Fibroblast of skin of scalp (primary cell): ENCODE measurements at regions not wholly inside any gene's neighbourhood (a gene's known extent, or its start where the extent isn't known, plus 50 kb on each side); places are given as distances from the start of the nearest gene placed in this dataset.
"Not testable (repeated sequence)": the region's sequence is repeated elsewhere in the genome, so short reads cannot be mapped to it uniquely, and the experiment has no call there.

ENCODE experiments used
- DNase-seq: peaks from one replicate; pipeline ENCODE4 v3.0.0-alpha.2; 2013

DNA sequence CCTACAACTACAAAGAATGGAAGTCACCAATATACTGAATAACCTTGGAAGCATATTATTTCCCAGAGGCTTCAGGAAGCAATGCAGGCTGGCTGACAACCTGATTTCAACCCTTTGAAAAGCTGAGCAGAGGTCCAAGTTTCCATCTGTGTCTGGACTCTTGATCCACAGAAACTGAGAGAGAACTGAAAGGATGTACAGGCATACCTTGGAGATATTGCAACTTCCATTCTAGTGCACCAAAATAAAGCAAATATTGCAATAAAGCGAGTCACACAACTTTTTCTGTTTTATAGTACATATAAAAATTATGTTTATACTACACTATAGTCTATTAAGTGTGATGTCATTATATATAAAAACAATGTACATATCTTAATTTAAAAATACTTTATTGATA, 85.3 kb downstream of the TYW3 start:
- no peak for DNase-seq

GRCh38 chr1:74818661-74819456, 85.9 kb downstream of the TYW3 start:
- peak; percentile 67 for DNase-seq

DNA sequence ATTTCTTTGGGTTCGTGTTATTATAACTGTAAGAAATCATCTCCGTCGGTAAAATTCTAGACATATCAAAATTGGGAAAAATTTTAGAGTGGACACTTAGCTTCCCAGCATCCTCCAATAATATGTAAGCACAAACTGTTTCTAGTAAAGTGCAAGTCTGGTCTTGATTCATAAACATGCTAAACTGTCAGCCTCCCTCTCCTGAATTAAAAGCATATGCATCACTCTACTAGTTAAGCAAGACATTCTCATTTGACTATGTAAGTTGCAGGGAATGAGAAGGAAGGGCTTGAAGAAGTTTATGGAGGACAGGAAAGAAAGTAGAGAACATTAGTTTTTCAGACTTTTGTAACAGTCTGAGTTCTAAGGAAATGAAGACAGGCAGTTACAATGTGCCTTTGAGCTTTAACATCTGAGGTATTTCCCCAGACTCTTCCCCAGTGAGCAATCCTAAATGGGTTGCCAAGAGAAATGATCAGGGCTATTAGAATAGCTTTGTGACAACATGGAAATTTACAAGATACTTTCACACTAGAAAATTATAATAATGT, 90.0 kb downstream of the TYW3 start:
- DNase-seq = peak; percentile 49

DNA sequence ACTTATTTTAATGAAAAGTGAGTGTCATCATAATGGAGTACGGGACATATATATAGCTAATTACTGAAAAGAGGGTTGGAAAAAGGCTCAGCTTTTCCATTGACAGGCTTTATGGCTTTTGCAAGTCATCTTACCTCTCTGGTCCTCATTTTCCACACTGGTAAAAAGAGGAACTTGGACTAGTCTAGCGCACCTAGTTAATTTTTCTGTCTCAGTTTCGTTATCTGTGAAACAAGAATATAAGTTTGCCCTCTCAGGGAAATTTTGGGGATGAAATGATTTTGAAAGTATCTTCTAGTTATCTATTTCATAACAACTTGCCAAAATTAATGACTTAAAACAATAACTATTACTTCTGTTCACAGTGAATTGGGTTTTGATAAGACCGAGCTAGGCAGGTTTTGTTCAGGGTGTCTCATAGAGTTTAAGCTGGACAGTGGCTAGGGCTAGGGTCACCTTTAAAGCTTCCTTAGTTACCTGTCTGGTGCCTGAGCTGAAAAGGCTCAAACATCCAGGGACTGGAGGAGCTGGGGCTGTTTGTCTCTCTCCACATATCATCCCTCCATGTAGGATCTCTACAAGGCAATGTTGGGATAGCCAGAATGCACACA, 91.7 kb downstream of the TYW3 start:
- no peak for DNase-seq

- DNase-seq = no peak
Measured at GRCh38 chr1:74830766-74831165, 97.8 kb downstream of the TYW3 start.

DNA sequence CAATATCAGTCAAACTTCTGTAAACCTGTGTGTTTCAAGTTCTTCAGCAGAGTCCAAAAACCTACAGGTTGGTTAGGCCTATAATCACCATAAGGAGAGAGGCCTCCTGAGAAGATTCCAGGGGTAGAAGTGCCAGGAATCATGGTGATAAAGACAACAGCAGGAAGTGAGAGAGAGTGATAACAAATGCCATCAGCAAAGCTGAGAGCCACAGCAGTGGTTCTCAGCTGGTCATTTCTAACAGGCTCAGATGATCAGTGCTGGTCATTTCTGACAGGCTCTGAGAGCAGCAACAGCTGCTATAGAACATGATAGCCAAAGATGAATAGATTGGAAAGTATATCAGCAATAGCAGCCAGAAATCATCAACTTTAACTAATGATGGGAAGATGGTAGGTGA, 101.3 kb downstream of the TYW3 start:
- no peak for DNase-seq

GRCh38 chr1:74835051-74835450, 102.1 kb downstream of the TYW3 start:
- peak; percentile 95 for DNase-seq

DNA sequence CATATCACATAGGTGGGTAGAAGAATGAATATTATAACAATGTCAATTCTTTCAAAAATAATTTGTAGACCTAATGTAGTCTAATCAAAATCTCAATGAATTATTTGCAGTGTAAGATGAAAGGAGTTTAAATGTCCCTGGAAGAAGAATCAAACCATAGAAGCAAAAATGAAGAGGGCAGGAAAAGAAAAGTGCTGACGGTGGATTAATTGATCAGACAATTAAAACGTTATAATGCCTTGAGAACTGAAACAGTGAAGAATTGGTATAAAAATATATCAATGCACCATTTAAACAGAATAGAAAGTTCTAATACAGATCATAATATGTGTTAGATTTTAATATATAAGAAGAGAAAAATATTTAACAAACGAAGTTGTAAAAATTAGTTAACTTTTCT, 109.8 kb downstream of the TYW3 start:
- no peak for DNase-seq

GRCh38 chr1:74847715-74848114, 114.8 kb downstream of the TYW3 start:
- DNase-seq = peak; percentile 24

DNA sequence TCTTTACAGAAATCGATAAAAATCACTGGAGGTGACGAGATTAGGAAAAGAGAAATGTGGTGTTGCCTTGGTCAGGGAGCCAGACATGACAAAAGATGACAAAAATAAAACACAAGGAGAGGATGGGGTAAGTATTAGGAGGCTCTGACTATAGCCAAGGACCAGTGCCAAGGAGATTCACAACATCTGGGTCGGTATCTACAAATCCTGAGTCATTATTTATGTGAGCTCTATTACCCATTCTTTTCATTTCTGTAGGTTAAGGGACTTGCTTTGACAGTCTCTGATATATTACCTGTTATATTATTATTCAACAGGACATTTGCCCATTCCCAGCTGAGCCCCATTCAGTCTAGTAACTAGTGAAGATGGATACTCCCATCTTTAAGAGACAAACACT, 120.8 kb downstream of the TYW3 start:
- DNase-seq = no peak

DNA sequence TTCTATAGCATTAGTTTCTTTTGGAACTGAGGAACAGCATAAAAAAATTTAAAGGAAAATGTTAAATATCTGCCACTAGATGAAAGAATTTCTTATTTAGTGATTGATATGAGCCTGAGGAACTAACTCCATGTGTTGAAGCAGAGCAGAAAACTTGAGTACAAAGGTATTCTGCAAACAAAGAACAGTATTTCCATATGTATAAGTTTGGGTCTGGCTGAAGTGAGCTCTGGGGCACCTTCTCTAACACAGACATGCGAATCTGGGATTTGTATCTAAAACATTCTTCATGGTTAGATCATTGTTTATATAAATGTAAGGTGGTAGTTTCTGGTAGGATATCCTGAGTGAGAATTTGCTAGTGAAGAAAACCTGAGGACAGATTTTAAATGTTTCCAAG, 123.2 kb downstream of the TYW3 start:
- no peak for DNase-seq

DNA sequence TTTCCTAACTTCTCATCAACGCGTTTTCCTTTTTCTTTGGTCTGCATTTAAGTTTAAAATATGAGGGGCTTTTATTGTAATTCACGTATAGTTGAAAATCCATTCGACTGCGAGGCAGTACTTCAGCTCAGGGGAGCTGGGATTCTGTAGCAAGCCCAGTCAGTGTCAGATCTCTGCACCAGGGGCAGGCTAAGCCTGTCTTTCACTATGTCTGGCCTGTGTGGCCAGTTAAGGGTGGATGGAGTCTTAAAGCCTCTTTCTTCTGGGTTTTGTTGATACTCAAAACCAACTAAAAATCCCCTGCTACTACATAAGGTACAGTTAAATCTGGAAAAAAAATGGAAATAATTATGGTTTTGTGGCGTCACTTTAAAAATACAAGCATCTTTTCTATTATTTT, 124.7 kb downstream of the TYW3 start:
- no peak for DNase-seq

- no peak for DNase-seq
Measured at GRCh38 chr1:74858136-74858535, 125.2 kb downstream of the TYW3 start.

DNA sequence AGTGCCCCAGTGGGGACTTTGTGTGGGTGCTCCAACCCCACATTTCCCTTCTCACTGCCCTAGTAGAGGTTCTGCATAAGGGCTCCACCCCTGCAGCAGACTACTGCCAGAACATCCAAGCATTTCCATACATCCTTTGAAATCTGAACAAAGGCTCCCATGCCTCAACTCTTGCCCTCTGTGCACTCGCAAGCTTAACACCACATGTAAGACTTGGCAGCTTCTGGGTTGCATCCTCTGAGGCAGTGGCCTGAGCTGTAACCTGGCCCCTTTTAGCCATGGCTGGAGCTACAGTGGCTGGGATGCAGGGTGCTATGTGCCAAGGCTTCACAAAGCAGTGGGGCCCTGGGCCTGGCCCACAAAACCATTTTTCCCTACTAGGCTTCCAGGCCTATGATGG, 128.9 kb downstream of the TYW3 start:
- no peak for DNase-seq

GRCh38 chr1:74869702-74870101, 136.8 kb downstream of the TYW3 start:
- DNase-seq = no peak

GRCh38 chr1:74877366-74877765, 144.4 kb downstream of the TYW3 start:
- not testable (repeated sequence) for DNase-seq

GRCh38 chr1:74895411-74895810, 162.5 kb downstream of the TYW3 start:
- no peak for DNase-seq

- no peak for DNase-seq
Measured at GRCh38 chr1:74908131-74908530, 175.2 kb downstream of the TYW3 start.

GRCh38 chr1:74908797-74909196, 175.8 kb downstream of the TYW3 start:
- DNase-seq = no peak

- no peak for DNase-seq
Measured at GRCh38 chr1:74913978-74914377, 181.0 kb downstream of the TYW3 start.

DNA sequence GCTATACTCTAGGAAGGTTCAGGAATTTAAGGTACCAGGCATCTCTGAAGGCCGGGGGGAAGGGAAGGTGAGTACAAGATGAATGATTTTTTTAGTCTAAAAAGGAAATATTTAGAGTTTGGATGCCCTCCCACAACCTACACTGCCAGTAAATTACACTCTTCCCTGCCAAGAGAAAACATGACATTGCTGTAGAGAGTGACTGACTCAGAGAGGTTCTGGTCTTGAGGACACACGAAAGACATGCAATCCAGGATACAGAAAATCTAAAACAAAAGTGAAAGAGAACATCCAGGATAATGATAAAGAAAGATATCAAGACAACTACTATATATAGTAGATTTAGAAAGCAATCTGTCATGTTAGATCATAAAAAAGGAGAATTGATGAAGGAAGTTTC, 200.5 kb downstream of the TYW3 start:
- DNase-seq = no peak

DNA sequence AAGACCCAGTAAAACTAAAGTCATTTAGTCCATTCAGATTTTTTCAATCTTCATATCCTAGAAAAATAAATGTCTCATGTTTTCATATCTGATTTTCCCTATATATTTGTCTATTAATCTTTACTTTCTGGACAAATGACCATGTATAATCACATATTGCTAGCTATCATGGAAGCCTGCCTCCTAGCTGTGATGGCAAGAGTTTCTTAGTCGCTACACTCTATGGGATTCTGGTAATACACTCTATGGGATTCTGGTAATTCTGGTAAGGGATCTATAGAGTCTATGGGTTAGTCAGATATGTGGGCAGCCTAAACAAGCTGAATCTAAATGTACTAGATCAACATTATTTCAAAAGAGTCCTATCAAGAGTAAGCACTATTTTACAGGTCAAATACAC, 198.7 kb upstream of the LHX8 start:
- DNase-seq = no peak

DNA sequence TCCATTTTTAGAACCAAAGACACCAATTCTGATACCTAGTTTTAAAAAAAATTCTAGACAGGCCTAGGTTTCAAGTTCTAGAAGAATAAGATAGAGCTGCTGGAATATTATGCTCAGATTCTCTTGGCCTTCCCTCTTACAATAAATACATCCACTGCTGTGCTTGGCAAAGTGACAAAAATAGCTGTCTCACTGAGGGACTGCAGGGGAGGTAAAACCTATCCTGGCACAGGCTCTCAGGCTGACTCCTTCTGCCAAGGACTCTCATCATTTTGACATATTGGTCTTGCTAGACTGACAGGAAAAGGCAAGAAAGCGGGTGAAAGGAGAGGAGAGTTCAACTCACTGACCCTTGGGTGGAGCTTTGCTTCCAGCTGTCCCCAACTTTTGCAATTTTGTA, 197.0 kb upstream of the LHX8 start:
- DNase-seq = peak; percentile 1

DNA sequence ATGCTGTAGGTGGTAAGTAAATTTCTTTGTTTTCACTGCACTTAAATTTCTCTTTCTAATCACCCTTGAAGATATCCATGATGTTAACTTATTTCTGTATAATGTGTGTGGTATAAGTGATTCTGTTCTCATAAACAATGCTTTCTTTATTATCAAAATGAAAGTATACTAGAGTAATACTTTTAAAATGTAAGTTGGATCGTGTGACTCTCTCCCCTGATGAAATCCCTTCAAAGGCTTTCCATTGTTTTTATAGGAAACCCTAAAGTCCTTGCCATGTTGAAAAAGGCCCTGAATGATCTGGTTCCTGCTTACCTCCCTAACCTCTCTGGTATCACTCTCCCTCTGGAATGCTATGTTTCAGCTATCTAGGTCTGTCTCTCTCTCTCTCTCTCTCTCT, 191.1 kb upstream of the LHX8 start:
- DNase-seq = no peak
